ENCODE measurements at regions not wholly inside any gene's neighbourhood (a gene's known extent, or its start where the extent isn't known, plus 50 kb on each side); places are given as distances from the start of the nearest gene placed in this dataset.
"Not testable (repeated sequence)": the region's sequence is repeated elsewhere in the genome, so short reads cannot be mapped to it uniquely, and the experiment has no call there.

- H3K27me3 Mint-ChIP-seq: no peaks in the 10 kb centered on the region
- H3K36me3 Mint-ChIP-seq: no peaks in the 10 kb centered on the region
- no peaks in the 10 kb centered on the region for H3K4me1 Mint-ChIP-seq
- DNase-seq: no peak
- H3K27ac Mint-ChIP-seq: no peak overlapping the region
- no peak overlapping the region for H3K4me3 Mint-ChIP-seq
- H3K9me3 Mint-ChIP-seq: no peaks in the 10 kb centered on the region
Measured at GRCh38 chr5:111836426-111836825, 79.4 kb upstream of the NREP start.

GRCh38 chr5:111834926-111835599, 78.1 kb upstream of the NREP start:
- no peak for DNase-seq
- no peak overlapping the region for H3K27ac Mint-ChIP-seq

GRCh38 chr5:111830333-111830732, 73.3 kb upstream of the NREP start:
- H3K36me3 Mint-ChIP-seq: no peaks in the 10 kb centered on the region
- no peaks in the 10 kb centered on the region for H3K9me3 Mint-ChIP-seq
- no peak for DNase-seq
- no peak overlapping the region for H3K4me3 Mint-ChIP-seq
- no peaks in the 10 kb centered on the region for H3K4me1 Mint-ChIP-seq
- H3K27ac Mint-ChIP-seq: no peak overlapping the region
- no peaks in the 10 kb centered on the region for H3K27me3 Mint-ChIP-seq

More at GRCh38 chr5:111834926-111835599, 78.1 kb upstream of the NREP start:
- Mint-ChIP-seq H3K27me3 (no peaks in the 10 kb centered on the region), H3K36me3 (no peaks in the 10 kb centered on the region), H3K9me3 (no peaks in the 10 kb centered on the region), H3K4me1 (no peaks in the 10 kb centered on the region), H3K4me3 (no peak overlapping the region)

DNA sequence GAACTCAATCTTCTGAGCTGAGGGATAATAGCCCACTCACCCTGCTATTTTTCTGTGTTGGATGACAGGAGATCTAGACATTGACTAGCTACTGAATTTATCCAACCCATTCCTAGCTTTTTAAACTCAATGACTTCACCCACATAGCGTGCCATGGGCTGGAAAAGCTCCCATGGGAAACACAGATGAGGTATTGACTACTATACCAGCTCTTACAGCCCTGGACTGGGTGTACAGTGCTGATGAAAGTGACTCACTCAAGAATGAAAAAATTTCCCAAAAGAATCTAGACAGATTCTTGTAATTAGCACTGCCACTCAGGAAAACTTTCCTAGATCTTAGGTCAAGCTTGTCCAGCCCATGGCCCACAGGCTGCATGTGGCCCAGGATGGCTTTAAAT, 72.7 kb upstream of the NREP start:
- no peaks in the 10 kb centered on the region for H3K4me1 Mint-ChIP-seq
- no peaks in the 10 kb centered on the region for H3K27me3 Mint-ChIP-seq

GRCh38 chr5:111826064-111826463, 69.1 kb upstream of the NREP start:
- no peak for DNase-seq
- Mint-ChIP-seq H3K27ac (no peak overlapping the region), H3K9me3 (no peaks in the 10 kb centered on the region), H3K36me3 (no peaks in the 10 kb centered on the region), H3K4me1 (no peaks in the 10 kb centered on the region), H3K27me3 (no peaks in the 10 kb centered on the region), H3K4me3 (no peak overlapping the region)

More for the DNA sequence above, 72.7 kb upstream of the NREP start:
- Mint-ChIP-seq H3K9me3 (no peaks in the 10 kb centered on the region), H3K27ac (no peak overlapping the region), H3K36me3 (no peaks in the 10 kb centered on the region), H3K4me3 (no peak overlapping the region)
- DNase-seq: no peak

- peaks cover 10% of the 10 kb centered on the region for H3K9me3 Mint-ChIP-seq
- no peaks in the 10 kb centered on the region for H3K36me3 Mint-ChIP-seq
- H3K4me3 Mint-ChIP-seq: no peak overlapping the region
- H3K27me3 Mint-ChIP-seq: peaks cover 4% of the 10 kb centered on the region
- no peaks in the 10 kb centered on the region for H3K4me1 Mint-ChIP-seq
- no peak overlapping the region for H3K27ac Mint-ChIP-seq
- DNase-seq: no peak
Measured at GRCh38 chr5:111820072-111820471, 63.1 kb upstream of the NREP start.

DNA sequence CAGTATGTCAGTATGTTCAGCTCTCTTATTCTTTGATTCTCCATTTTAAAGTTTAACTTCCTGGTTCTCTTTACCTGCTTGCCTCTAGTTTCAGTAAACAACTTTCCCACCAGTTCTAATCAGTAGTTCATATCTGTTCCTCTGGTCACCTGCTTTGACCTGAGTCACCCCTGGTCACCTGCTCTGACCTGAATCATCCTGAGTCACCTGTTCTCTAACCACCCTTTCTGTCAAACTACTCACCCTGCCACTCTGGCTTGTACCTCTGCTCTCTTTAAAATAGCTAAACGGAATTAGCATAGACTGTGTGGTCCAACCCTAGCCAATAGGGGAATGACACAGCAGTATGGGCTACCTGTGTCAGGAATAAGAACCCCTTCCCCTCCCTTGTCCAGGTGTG, 62.0 kb upstream of the NREP start:
- not testable (repeated sequence) for H3K27ac Mint-ChIP-seq, H3K4me3 Mint-ChIP-seq, H3K36me3 Mint-ChIP-seq, DNase-seq, H3K4me1 Mint-ChIP-seq, H3K27me3 Mint-ChIP-seq, H3K9me3 Mint-ChIP-seq

GRCh38 chr5:111813537-111813936, 56.5 kb upstream of the NREP start:
- Mint-ChIP-seq H3K4me3 (no peak overlapping the region), H3K9me3 (no peaks in the 10 kb centered on the region), H3K4me1 (no peaks in the 10 kb centered on the region), H3K27ac (no peak overlapping the region), H3K27me3 (peaks cover 8% of the 10 kb centered on the region), H3K36me3 (no peaks in the 10 kb centered on the region)
- no peak for DNase-seq

GRCh38 chr5:111810112-111810511, 53.1 kb upstream of the NREP start:
- H3K27ac Mint-ChIP-seq: no peak overlapping the region
- H3K9me3 Mint-ChIP-seq: no peaks in the 10 kb centered on the region
- H3K4me1 Mint-ChIP-seq: no peaks in the 10 kb centered on the region
- no peak for DNase-seq
- H3K4me3 Mint-ChIP-seq: no peak overlapping the region
- no peaks in the 10 kb centered on the region for H3K36me3 Mint-ChIP-seq
- H3K27me3 Mint-ChIP-seq: peaks cover 4% of the 10 kb centered on the region
